ENCODE measurements at regions not wholly inside any gene's neighbourhood (a gene's known extent, or its start where the extent isn't known, plus 50 kb on each side); places are given as distances from the start of the nearest gene placed in this dataset.

GRCh38 chr15:67892559-67893377, 52.9 kb upstream of the RNU6-1 start:
- no peak overlapping the region for H2AFZ ChIP-seq (ENCODE audit: low read depth, low read length)
- Mint-ChIP-seq H3K4me1 (ENCODE audit: low read depth, unreplicated experiment) (peaks cover 2% of the 10 kb centered on the region), H3K27me3 (ENCODE audit: low read depth, unreplicated experiment) (peaks cover 10% of the 10 kb centered on the region), H3K9me3 (ENCODE audit: unreplicated experiment) (peaks cover 24% of the 10 kb centered on the region), H3K36me3 (ENCODE audit: low read depth, unreplicated experiment) (peaks cover 6% of the 10 kb centered on the region), H3K4me3 (ENCODE audit: unreplicated experiment) (no peak overlapping the region), H3K27ac (ENCODE audit: unreplicated experiment) (no peak overlapping the region)
- H3K4me3 ChIP-seq (ENCODE audit: insufficient read depth, low read depth, low read length), result no peak overlapping the region
- DNase-seq (ENCODE audit: low read depth), result no peak
- no peaks in the 10 kb centered on the region for H3K36me3 ChIP-seq (ENCODE audit: insufficient read depth, low read length)
- H3K79me2 ChIP-seq (ENCODE audit: insufficient read depth, low read length), result no peaks in the 10 kb centered on the region
- no peaks in the 10 kb centered on the region for H4K20me1 ChIP-seq (ENCODE audit: insufficient read depth, low read length)
- FAIRE-seq, result no peak
- H3K9ac ChIP-seq (ENCODE audit: low read length), result no peak overlapping the region
- TF ChIP-seq EZH2 (IDR thresholded peaks at IDR 0.05; ENCODE audit: insufficient read depth, low read length), result no peak
- no peak for TF ChIP-seq CTCF (IDR thresholded peaks at IDR 0.05; ENCODE audit: insufficient read depth, low read depth, low read length)
- no peak overlapping the region for H3K27ac ChIP-seq (ENCODE audit: low read depth, low read length)
- H3K4me1 ChIP-seq (ENCODE audit: insufficient read depth, low read length), result no peaks in the 10 kb centered on the region
- no peak overlapping the region for H3K4me2 ChIP-seq (ENCODE audit: low read length)
- H3K9me3 ChIP-seq (ENCODE audit: insufficient read depth, low read depth, low read length), result no peaks in the 10 kb centered on the region
- H3K27me3 ChIP-seq (ENCODE audit: insufficient read depth, low read length), result peaks cover 6% of the 10 kb centered on the region

- H3K36me3 Mint-ChIP-seq (ENCODE audit: low read depth, unreplicated experiment), result peaks cover 2% of the 10 kb centered on the region
- H3K4me3 Mint-ChIP-seq (ENCODE audit: unreplicated experiment), result no peak overlapping the region
- no peak for TF ChIP-seq EZH2 (IDR thresholded peaks at IDR 0.05; ENCODE audit: insufficient read depth, low read length)
- TF ChIP-seq CTCF (IDR thresholded peaks at IDR 0.05; ENCODE audit: insufficient read depth, low read depth, low read length), result no peak
- Histone ChIP-seq H3K4me2 (ENCODE audit: low read length) (no peak overlapping the region), H4K20me1 (ENCODE audit: insufficient read depth, low read length) (no peaks in the 10 kb centered on the region), H3K36me3 (ENCODE audit: insufficient read depth, low read length) (no peaks in the 10 kb centered on the region), H3K4me3 (ENCODE audit: insufficient read depth, low read depth, low read length) (no peak overlapping the region), H3K79me2 (ENCODE audit: insufficient read depth, low read length) (no peaks in the 10 kb centered on the region), H3K9ac (ENCODE audit: low read length) (no peak overlapping the region), H3K27ac (ENCODE audit: low read depth, low read length) (no peak overlapping the region), H3K27me3 (ENCODE audit: insufficient read depth, low read length) (peaks cover 6% of the 10 kb centered on the region), H2AFZ (ENCODE audit: low read depth, low read length) (no peak overlapping the region), H3K9me3 (ENCODE audit: insufficient read depth, low read depth, low read length) (no peaks in the 10 kb centered on the region), H3K4me1 (ENCODE audit: insufficient read depth, low read length) (no peaks in the 10 kb centered on the region)
- H3K27me3 Mint-ChIP-seq (ENCODE audit: low read depth, unreplicated experiment), result no peaks in the 10 kb centered on the region
- no peak for DNase-seq (ENCODE audit: low read depth)
- no peak overlapping the region for H3K27ac Mint-ChIP-seq (ENCODE audit: unreplicated experiment)
- no peak for FAIRE-seq
- no peaks in the 10 kb centered on the region for H3K4me1 Mint-ChIP-seq (ENCODE audit: low read depth, unreplicated experiment)
- H3K9me3 Mint-ChIP-seq (ENCODE audit: unreplicated experiment), result peaks cover 12% of the 10 kb centered on the region
These were observed 55.4 kb upstream of the RNU6-1 start for GRCh38 chr15:67895237-67895636.

All from astrocyte (in vitro differentiated cells and primary cell).